K562 (cell line): ENCODE measurements at regions not wholly inside any gene's neighbourhood (a gene's known extent, or its start where the extent isn't known, plus 50 kb on each side); places are given as distances from the start of the nearest gene placed in this dataset.

Source experiments
- CREB3 ChIP-seq: fragments of 450-650 bp; conservative IDR thresholded peaks from 2 replicates; pipeline ENCODE4 v1.6.1; 2016; ENCODE audit warnings: missing genetic modification characterization, low read depth, mild to moderate bottlenecking, missing compliant biosample characterization, moderate library complexity
- CTCF ChIP-seq, 3 experiments: IDR thresholded peaks in 2 of 3; conservative IDR thresholded peaks in 1 of 3; 2 replicates each; pipeline ENCODE4 v1.5.1; 2011 to 2012; ENCODE audit warnings: low read length in 3 of 3, mild to moderate bottlenecking in 3 of 3, control low read depth in 2 of 3, improper control_type of control experiment in 1 of 3, inconsistent platforms in 1 of 3, low read depth in 1 of 3, mixed read lengths in 1 of 3, moderate library complexity in 1 of 3; ENCODE audit not compliant: insufficient read depth in 2 of 3
- FOXM1 ChIP-seq, 2 experiments: fragments of 450-650 bp in 1 of 2; sonication (generic) in 1 of 2; formaldehyde crosslinking in 1 of 2; IDR thresholded peaks; 2 replicates each; pipeline versions ENCODE4 v1.6.1 to v1.9.0; 2017 to 2022; ENCODE audit warnings: low read depth in 2 of 2, mild to moderate bottlenecking in 2 of 2, missing genetic modification reagents in 1 of 2, moderate library complexity in 1 of 2
- GTF3C2 ChIP-seq: IDR thresholded peaks from 3 replicates; pipeline ENCODE4 v1.6.1; 2011; ENCODE audit warnings: borderline replicate concordance, mild to moderate bottlenecking, moderate library complexity; ENCODE audit not compliant: insufficient read length; ENCODE audit errors: extremely low read depth
- MTA2 ChIP-seq: fragments of 450-650 bp; IDR thresholded peaks from 2 replicates; pipeline ENCODE4 v1.6.1; 2016; ENCODE audit warnings: low read depth
- ZFP36 ChIP-seq: fragments of 150-350 bp; IDR thresholded peaks from 2 replicates; pipeline ENCODE4 v1.6.1; 2018; ENCODE audit warnings: low read length, low read depth; ENCODE audit not compliant: partially characterized antibody
- ZNF324 ChIP-seq: fragments of 250-450 bp; sonication (Bioruptor Pico); IDR thresholded peaks from 2 replicates; pipeline ENCODE4 v1.4.0; 2020; ENCODE audit warnings: mild to moderate bottlenecking
- ZNF699 ChIP-seq: fragments of 250-450 bp; sonication (Bioruptor Pico); IDR thresholded peaks from 2 replicates; pipeline ENCODE4 v1.8.0; 2021; ENCODE audit warnings: mild to moderate bottlenecking, moderate library complexity; ENCODE audit not compliant: insufficient replicate concordance

- TF ChIP-seq MTA2 (no peak), CTCF (IDR thresholded peaks at IDR 0.05 in 2 of 3, conservative IDR thresholded peaks at IDR 0.05 in 1 of 3; ENCODE audit: insufficient read depth in 2 of 3, low read depth in 1 of 3, low read length in 3 of 3) (no peak), ZNF699 (CRISPR knock-in tag) (no peak), FOXM1 (IDR thresholded peaks at IDR 0.05; ENCODE audit: low read depth) (no peak), FOXM1 (CRISPR knock-in tag; IDR thresholded peaks at IDR 0.05; ENCODE audit: low read depth) (no peak), GTF3C2 (no peak), ZNF324 (CRISPR knock-in tag) (no peak), ZFP36 (no peak), CREB3 (tag) (no peak)
Measured at GRCh38 chr3:177474652-177475355, 277.5 kb upstream of the TBL1XR1 start.
